ENCODE measurements at regions not wholly inside any gene's neighbourhood (a gene's known extent, or its start where the extent isn't known, plus 50 kb on each side); places are given as distances from the start of the nearest gene placed in this dataset.
A peak's percentile ranks its signal among the peaks of the same experiment; 100 is the strongest.

DNA sequence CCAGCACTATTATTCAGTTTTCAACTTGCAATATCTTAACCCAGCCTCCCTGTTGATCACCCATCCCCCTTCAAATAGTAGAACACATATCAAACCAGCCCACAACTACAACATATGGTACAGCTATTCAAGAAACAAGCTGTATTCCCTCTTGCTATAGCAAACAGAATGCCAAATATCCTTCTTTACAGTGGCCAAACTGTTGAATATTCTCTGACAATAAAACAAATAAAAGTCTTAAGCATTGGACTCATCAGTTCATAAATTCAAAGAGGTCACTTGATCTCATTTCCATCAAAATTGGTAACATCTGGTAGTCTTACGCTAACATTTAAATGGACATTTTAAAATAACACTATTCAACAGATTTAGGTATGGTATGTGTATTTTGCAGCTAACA, 350.8 kb downstream of the EFNA5 start:
- H3K4me1 ChIP-seq = peaks cover 0 to 5% (median 0%) of the 10 kb centered on the region in 12 donors
- no peak overlapping the region for H3K4me3 ChIP-seq
- ATAC-seq = no peak
- DNase-seq = no peak
- intact Hi-C loops (cut with DNase I) = no loop called here
- no peak overlapping the region for H3K27ac ChIP-seq
- H3K9me3 ChIP-seq = no peaks in the 10 kb centered on the region
- no peaks in the 10 kb centered on the region for H3K36me3 ChIP-seq
- TF ChIP-seq, protein P1, sequence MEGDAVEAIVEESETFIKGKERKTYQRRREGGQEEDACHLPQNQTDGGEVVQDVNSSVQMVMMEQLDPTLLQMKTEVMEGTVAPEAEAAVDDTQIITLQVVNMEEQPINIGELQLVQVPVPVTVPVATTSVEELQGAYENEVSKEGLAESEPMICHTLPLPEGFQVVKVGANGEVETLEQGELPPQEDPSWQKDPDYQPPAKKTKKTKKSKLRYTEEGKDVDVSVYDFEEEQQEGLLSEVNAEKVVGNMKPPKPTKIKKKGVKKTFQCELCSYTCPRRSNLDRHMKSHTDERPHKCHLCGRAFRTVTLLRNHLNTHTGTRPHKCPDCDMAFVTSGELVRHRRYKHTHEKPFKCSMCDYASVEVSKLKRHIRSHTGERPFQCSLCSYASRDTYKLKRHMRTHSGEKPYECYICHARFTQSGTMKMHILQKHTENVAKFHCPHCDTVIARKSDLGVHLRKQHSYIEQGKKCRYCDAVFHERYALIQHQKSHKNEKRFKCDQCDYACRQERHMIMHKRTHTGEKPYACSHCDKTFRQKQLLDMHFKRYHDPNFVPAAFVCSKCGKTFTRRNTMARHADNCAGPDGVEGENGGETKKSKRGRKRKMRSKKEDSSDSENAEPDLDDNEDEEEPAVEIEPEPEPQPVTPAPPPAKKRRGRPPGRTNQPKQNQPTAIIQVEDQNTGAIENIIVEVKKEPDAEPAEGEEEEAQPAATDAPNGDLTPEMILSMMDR (IDR thresholded peaks at IDR 0.05) = no peak
- TF ChIP-seq POLR2A (IDR thresholded peaks at IDR 0.05) = no peak
- H3K27me3 ChIP-seq = no peaks in the 10 kb centered on the region
- WGBS, 4 donors = 95 to 97% (median 95%) methylated on average over 1 of the region's 1 CpG

DNA sequence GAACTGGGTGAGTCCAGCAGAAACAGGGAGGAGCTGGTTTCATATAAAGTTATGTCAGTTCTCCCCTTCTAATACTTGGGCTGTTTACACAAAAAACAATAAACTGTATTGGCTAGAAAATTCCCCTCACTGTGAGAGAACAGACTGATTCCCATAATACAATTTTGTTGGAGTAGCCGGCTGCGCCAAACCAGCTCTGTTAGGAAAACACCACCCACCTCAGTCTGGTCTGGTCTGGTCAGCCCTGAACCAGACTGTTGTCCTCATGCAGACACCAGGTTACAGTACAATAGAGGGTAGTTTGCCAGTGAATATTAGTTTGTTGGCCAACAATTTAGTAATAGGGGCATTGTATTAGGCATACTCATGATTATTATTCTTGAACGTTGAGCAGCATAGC, 356.4 kb downstream of the EFNA5 start:
- WGBS, 4 donors = 80 to 85% (median 83%) methylated on average over 3 of the region's 3 CpGs
- TF ChIP-seq POLR2A (IDR thresholded peaks at IDR 0.05) = no peak
- TF ChIP-seq, protein P1 (IDR thresholded peaks at IDR 0.05) = no peak
- no peak overlapping the region for H3K4me3 ChIP-seq
- H3K27ac ChIP-seq = no peak overlapping the region
- no peaks in the 10 kb centered on the region for H3K36me3 ChIP-seq
- no peaks in the 10 kb centered on the region for H3K9me3 ChIP-seq
- H3K4me1 ChIP-seq = peaks cover 0 to 4% (median 0%) of the 10 kb centered on the region in 12 donors
- H3K27me3 ChIP-seq = no peaks in the 10 kb centered on the region
- ATAC-seq (peak in 1 of 4 donors; percentile 18), DNase-seq (no peak)
- intact Hi-C loops (cut with DNase I) = no loop called here

DNA sequence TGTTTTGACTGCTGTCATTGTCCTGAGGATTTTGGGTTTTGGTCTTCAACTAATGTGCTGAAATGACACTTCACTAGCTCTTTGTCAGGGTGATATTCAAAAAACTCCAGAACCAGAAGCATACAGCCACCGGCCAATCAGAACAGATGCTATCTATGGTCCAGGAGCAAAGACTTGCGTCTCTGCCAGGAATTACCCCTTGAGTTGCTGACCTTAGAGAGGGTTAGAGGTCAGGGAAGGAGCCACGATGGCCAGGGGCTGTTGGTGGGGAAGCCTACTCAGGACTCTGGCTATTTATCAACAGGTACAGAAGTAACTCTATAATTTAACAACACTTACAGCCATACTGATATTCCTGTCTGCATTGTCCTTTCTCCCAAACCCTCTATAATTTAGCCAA, 356.8 kb downstream of the EFNA5 start:
- Histone ChIP-seq H3K4me1 (peaks cover 0 to 4% (median 0%) of the 10 kb centered on the region in 12 donors), H3K27me3 (no peaks in the 10 kb centered on the region), H3K36me3 (no peaks in the 10 kb centered on the region), H3K9me3 (no peaks in the 10 kb centered on the region), H3K27ac (no peak overlapping the region), H3K4me3 (no peak overlapping the region)
- peak in 2 of 4 donors; percentile 34 to 69 for ATAC-seq
- intact Hi-C loops (cut with DNase I) = no loop called here
- WGBS, 4 donors = 31 to 46% (median 38%) methylated on average over 3 of the region's 3 CpGs
- no peak for DNase-seq
- TF ChIP-seq, protein P1 (IDR thresholded peaks at IDR 0.05) = no peak
- no peak for TF ChIP-seq POLR2A (IDR thresholded peaks at IDR 0.05)

DNA sequence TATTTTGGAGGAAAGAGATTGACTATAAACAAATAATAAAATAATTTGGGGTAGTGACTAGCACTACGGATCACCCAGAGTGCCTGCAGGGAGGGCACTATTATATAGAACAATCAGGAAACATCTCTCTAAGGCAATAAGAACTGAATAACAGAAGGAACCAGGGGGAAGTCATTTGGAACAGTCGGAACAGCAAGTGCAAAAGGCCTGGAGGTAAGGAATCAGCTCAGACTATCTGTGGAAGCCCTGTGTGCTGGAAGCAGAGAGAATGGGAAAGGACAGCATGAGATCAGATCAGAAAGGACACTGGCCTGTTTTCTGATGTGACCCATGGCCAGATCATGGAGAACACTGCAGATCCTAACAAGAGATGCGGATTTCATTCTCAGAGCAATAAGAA, 357.6 kb downstream of the EFNA5 start:
- TF ChIP-seq POLR2A (IDR thresholded peaks at IDR 0.05) = no peak
- TF ChIP-seq, protein P1 (IDR thresholded peaks at IDR 0.05) = no peak
- H3K4me3 ChIP-seq = no peak overlapping the region
- H3K4me1 ChIP-seq = peaks cover 0 to 4% (median 0%) of the 10 kb centered on the region in 12 donors
- ATAC-seq (no peak), DNase-seq (no peak)
- no peaks in the 10 kb centered on the region for H3K27me3 ChIP-seq
- no peaks in the 10 kb centered on the region for H3K9me3 ChIP-seq
- no peak overlapping the region for H3K27ac ChIP-seq
- 88 to 93% (median 90%) methylated on average over 3 of the region's 3 CpGs for WGBS, 4 donors
- no peaks in the 10 kb centered on the region for H3K36me3 ChIP-seq
- intact Hi-C loops (cut with DNase I) = no loop called here
